Upper lobe of left lung (tissue), 6 donors: ENCODE measurements at regions not wholly inside any gene's neighbourhood (a gene's known extent, or its start where the extent isn't known, plus 50 kb on each side); places are given as distances from the start of the nearest gene placed in this dataset.

ENCODE experiments used
- ATAC-seq, 2 donors: fragments of 200-7000 bp; cut with Tn5 transposase; one replicate each; pipeline ENCODE4 v1.9.1; 2022; ENCODE audit warnings: mild to moderate bottlenecking in 2 of 2, moderate library complexity in 2 of 2; ENCODE audit not compliant: low FRiP score in 2 of 2
- DNase-seq, 2 donors: peaks; one replicate each; pipeline ENCODE4 v3.0.0-alpha.2; 2019 to 2020
- H3K27ac ChIP-seq, 4 donors: fragments of 200-600 bp; sonication (generic); one replicate each; pipeline ENCODE4 v1.5.1; 2016 to 2019
- H3K27me3 ChIP-seq, 4 donors: fragments of 200-600 bp; sonication (generic); one replicate each; pipeline ENCODE4 v1.5.1; 2017 to 2019
- H3K36me3 ChIP-seq, 4 donors: fragments of 200-600 bp; sonication (generic); one replicate each; pipeline ENCODE4 v1.5.1; 2016 to 2019
- H3K4me1 ChIP-seq, 4 donors: fragments of 200-600 bp; sonication (generic); one replicate each; pipeline ENCODE4 v1.5.1; 2018 to 2019
- H3K4me3 ChIP-seq, 4 donors: fragments of 200-600 bp; sonication (generic); one replicate each; pipeline ENCODE4 v1.5.1; 2017 to 2019; ENCODE audit warnings: mild to moderate bottlenecking in 2 of 4, moderate library complexity in 1 of 4
- H3K9me3 ChIP-seq, 4 donors: fragments of 200-600 bp; sonication (generic); one replicate each; pipeline ENCODE4 v1.5.1; 2018 to 2019
- EP300 ChIP-seq, 4 donors: sonication (generic); formaldehyde crosslinking; IDR thresholded peaks; one replicate each; pipeline ENCODE4 v1.5.1; 2017; ENCODE audit warnings: antibody characterized with exemption in 4 of 4, control low read depth in 2 of 4
- POLR2A ChIP-seq, 4 donors: fragments of 450-650 bp; IDR thresholded peaks; one replicate each; pipeline ENCODE4 v1.5.1; 2016 to 2017; ENCODE audit warnings: antibody characterized with exemption in 4 of 4, mild to moderate bottlenecking in 2 of 4
- POLR2AphosphoS5 ChIP-seq, 2 donors: sonication (generic); formaldehyde crosslinking; IDR thresholded peaks; one replicate each; pipeline ENCODE4 v1.5.1; 2017; ENCODE audit warnings: antibody characterized with exemption in 2 of 2
- WGBS, 2 donors: methylation state at CpG; one replicate each; pipeline ENCODE4 v1.1.5; 2017 to 2018; 5-methylcytosine and 5-hydroxymethylcytosine counted together
- TF ChIP-seq, protein P1 (sequence below), 6 experiments: fragments of 450-650 bp in 4 of 6; fragments of 200-600 bp in 2 of 6; sonication (generic) in 2 of 6; IDR thresholded peaks; one replicate each; pipeline ENCODE4 v1.5.1; 2016 to 2019; ENCODE audit warnings: antibody characterized with exemption in 6 of 6
- donor health status: DM: no; HTN: no; CAD: no; lungs with moderate emphysema.
- donor health status: DM: no; HTN: yes; CAD: no; lungs with severe emphysema.

GRCh38 chr11:101741061-101741460 lies 157.3 kb upstream of the TRPC6 start:
- no peaks in the 10 kb centered on the region for H3K4me1 ChIP-seq
- no peak overlapping the region for H3K4me3 ChIP-seq
- H3K27me3 ChIP-seq, result no peaks in the 10 kb centered on the region
- H3K36me3 ChIP-seq, result no peaks in the 10 kb centered on the region
- DNase-seq (no peak), ATAC-seq (no peak)
- no peaks in the 10 kb centered on the region for H3K9me3 ChIP-seq
- TF ChIP-seq POLR2A (IDR thresholded peaks at IDR 0.05) (no peak), POLR2AphosphoS5 (IDR thresholded peaks at IDR 0.05) (no peak), EP300 (IDR thresholded peaks at IDR 0.05) (no peak)
- TF ChIP-seq, protein P1, sequence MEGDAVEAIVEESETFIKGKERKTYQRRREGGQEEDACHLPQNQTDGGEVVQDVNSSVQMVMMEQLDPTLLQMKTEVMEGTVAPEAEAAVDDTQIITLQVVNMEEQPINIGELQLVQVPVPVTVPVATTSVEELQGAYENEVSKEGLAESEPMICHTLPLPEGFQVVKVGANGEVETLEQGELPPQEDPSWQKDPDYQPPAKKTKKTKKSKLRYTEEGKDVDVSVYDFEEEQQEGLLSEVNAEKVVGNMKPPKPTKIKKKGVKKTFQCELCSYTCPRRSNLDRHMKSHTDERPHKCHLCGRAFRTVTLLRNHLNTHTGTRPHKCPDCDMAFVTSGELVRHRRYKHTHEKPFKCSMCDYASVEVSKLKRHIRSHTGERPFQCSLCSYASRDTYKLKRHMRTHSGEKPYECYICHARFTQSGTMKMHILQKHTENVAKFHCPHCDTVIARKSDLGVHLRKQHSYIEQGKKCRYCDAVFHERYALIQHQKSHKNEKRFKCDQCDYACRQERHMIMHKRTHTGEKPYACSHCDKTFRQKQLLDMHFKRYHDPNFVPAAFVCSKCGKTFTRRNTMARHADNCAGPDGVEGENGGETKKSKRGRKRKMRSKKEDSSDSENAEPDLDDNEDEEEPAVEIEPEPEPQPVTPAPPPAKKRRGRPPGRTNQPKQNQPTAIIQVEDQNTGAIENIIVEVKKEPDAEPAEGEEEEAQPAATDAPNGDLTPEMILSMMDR (IDR thresholded peaks at IDR 0.05), result no peak
- WGBS, 2 donors, result 83 to 96% methylated on average over 1 of the region's 1 CpG
- no peak overlapping the region for H3K27ac ChIP-seq

DNA sequence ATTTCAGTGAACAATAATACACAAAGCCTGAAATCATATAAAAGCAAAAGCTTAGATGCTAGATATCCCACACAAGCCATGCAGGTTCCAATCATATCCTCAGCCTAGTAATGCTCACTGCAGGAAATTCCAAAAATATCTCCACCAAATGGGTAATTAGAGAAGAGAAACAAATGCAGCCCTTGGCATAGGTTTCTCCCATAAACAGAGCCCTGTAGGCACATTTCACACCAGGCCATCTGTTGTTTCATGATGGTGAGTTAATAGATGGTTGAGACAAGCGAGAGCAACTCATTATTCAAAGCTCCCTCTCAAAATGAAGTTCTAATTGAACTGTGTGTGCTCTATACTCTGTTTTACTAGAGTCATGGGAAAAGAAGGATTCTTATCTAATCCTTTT lies 154.6 kb upstream of the TRPC6 start:
- WGBS, 2 donors, result 63 to 65% methylated on average over 1 of the region's 1 CpG
- no peaks in the 10 kb centered on the region for H3K27me3 ChIP-seq
- H3K4me1 ChIP-seq, result no peaks in the 10 kb centered on the region
- no peaks in the 10 kb centered on the region for H3K9me3 ChIP-seq
- TF ChIP-seq POLR2A (IDR thresholded peaks at IDR 0.05) (no peak), EP300 (IDR thresholded peaks at IDR 0.05) (no peak), POLR2AphosphoS5 (IDR thresholded peaks at IDR 0.05) (no peak)
- TF ChIP-seq, protein P1 (IDR thresholded peaks at IDR 0.05), result no peak
- DNase-seq (no peak), ATAC-seq (no peak)
- H3K27ac ChIP-seq, result no peak overlapping the region
- no peak overlapping the region for H3K4me3 ChIP-seq
- H3K36me3 ChIP-seq, result no peaks in the 10 kb centered on the region

DNA sequence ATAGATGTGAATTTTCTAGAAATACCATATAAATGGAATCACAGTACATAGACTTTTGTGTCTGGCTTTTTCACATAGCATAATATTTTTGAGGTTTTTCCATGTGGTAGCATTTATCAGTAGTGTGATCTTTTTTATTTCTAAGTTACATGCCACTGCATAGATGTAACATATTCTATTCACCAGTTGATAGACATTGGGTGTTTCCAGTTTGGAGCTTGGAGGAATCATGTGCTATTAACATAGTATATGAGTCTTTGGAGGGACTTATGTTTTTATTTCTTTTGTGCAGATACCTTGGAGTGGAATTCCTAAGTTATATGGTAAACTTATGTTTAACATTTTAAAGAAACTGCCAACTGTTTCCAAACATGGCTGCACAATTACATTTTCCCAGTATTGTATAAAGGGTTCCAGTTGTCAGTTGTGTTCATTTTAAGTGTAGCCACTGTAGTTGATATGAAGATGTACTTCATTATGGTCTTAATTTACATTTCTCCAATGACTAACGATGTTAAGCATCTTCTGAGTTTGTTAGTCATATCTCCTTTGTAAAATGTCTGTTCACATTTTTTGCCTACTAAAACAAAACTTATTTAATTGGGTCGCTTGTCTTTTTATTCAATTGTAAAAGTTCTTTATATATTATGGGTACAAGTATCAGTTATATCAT lies 145.7 kb upstream of the TRPC6 start:
- Histone ChIP-seq H3K27me3 (no peaks in the 10 kb centered on the region), H3K4me3 (no peak overlapping the region), H3K4me1 (no peaks in the 10 kb centered on the region), H3K27ac (no peak overlapping the region), H3K36me3 (no peaks in the 10 kb centered on the region), H3K9me3 (no peaks in the 10 kb centered on the region)
- 82 to 83% methylated on average over 2 of the region's 2 CpGs for WGBS, 2 donors
- ATAC-seq, result no peak
- DNase-seq, result no peak
- TF ChIP-seq POLR2A (IDR thresholded peaks at IDR 0.05) (no peak), POLR2AphosphoS5 (IDR thresholded peaks at IDR 0.05) (no peak), EP300 (IDR thresholded peaks at IDR 0.05) (no peak)
- TF ChIP-seq, protein P1 (IDR thresholded peaks at IDR 0.05), result no peak

GRCh38 chr11:101727451-101727850 lies 143.6 kb upstream of the TRPC6 start:
- Histone ChIP-seq H3K9me3 (no peaks in the 10 kb centered on the region), H3K4me3 (no peak overlapping the region), H3K36me3 (no peaks in the 10 kb centered on the region), H3K27me3 (no peaks in the 10 kb centered on the region), H3K4me1 (no peaks in the 10 kb centered on the region), H3K27ac (no peak overlapping the region)
- TF ChIP-seq EP300 (IDR thresholded peaks at IDR 0.05), result no peak
- no peak for TF ChIP-seq POLR2AphosphoS5 (IDR thresholded peaks at IDR 0.05)
- TF ChIP-seq, protein P1 (IDR thresholded peaks at IDR 0.05), result no peak
- no peak for TF ChIP-seq POLR2A (IDR thresholded peaks at IDR 0.05)
- DNase-seq, result no peak
- WGBS, 2 donors, result 48 to 60% methylated on average over 3 of the region's 3 CpGs
- ATAC-seq, result no peak

GRCh38 chr11:101726988-101727387 lies 143.2 kb upstream of the TRPC6 start:
- H3K27me3 ChIP-seq, result no peaks in the 10 kb centered on the region
- DNase-seq, result no peak
- 31 to 74% methylated on average over 1 of the region's 1 CpG for WGBS, 2 donors
- H3K27ac ChIP-seq, result no peak overlapping the region
- no peak for ATAC-seq
- no peaks in the 10 kb centered on the region for H3K36me3 ChIP-seq
- no peaks in the 10 kb centered on the region for H3K4me1 ChIP-seq
- TF ChIP-seq POLR2A (IDR thresholded peaks at IDR 0.05) (no peak), POLR2AphosphoS5 (IDR thresholded peaks at IDR 0.05) (no peak), EP300 (IDR thresholded peaks at IDR 0.05) (no peak)
- TF ChIP-seq, protein P1 (IDR thresholded peaks at IDR 0.05), result no peak
- H3K9me3 ChIP-seq, result no peaks in the 10 kb centered on the region
- no peak overlapping the region for H3K4me3 ChIP-seq
